PFSK-1 (cell line): ENCODE measurements at regions not wholly inside any gene's neighbourhood (a gene's known extent, or its start where the extent isn't known, plus 50 kb on each side); places are given as distances from the start of the nearest gene placed in this dataset.

Source experiments
- FOXP2 ChIP-seq: optimal IDR thresholded peaks from 2 replicates; pipeline ENCODE3; 2011; ENCODE audit warnings: borderline replicate concordance, control low read depth, inconsistent platforms; ENCODE audit not compliant: insufficient read depth; ENCODE audit errors: extremely low read length, extremely low read depth
- POLR2AphosphoS5 ChIP-seq: IDR thresholded peaks from 2 replicates; pipeline ENCODE4 v1.6.1; 2012; ENCODE audit warnings: low read depth, mild to moderate bottlenecking, control low read depth, low read length, moderate library complexity
- REST ChIP-seq, 2 experiments: IDR thresholded peaks; 2 replicates each; pipeline versions ENCODE4 v1.6.1 to v1.8.0; 2011 to 2012; ENCODE audit warnings: low read depth in 2 of 2, low read length in 2 of 2, control low read depth in 1 of 2, inconsistent platforms in 1 of 2, mild to moderate bottlenecking in 1 of 2, moderate library complexity in 1 of 2; ENCODE audit not compliant: insufficient read depth in 1 of 2
- SIN3A ChIP-seq: IDR thresholded peaks from 2 replicates; pipeline ENCODE4 v1.6.1; 2012; ENCODE audit warnings: mild to moderate bottlenecking, low read length, moderate library complexity, borderline replicate concordance; ENCODE audit not compliant: insufficient read depth
- TAF1 ChIP-seq: IDR thresholded peaks from 2 replicates; pipeline ENCODE4 v1.6.1; 2012; ENCODE audit warnings: low read length, control low read depth, borderline replicate concordance; ENCODE audit not compliant: insufficient read depth

DNA sequence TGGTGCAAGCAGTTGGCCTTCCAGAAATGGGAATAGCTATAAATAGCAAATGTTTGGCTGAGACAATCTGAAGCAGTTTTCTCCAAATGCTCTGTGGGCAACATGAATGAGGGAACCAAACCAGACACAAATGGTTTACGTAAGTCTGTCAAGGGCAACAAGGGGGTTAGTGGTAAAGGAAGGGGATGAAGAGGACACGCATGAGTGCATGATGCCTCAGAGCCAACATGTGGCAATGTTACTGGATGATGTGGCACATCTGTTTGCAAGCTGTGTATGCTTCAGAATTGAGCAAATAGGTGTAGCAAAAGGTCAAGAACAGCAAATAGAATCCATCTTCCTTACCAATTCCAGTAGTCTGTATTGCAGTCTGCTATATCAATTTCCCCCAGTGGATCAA is 76.3 kb upstream of the LMO4 start:
- TF ChIP-seq POLR2AphosphoS5 (no peak), TAF1 (no peak), SIN3A (no peak), REST (IDR thresholded peaks at IDR 0.05; ENCODE audit: insufficient read depth in 1 of 2, low read depth in 2 of 2, low read length in 2 of 2) (no peak), FOXP2 (no peak)
